Right renal pelvis (tissue), 4 donors: ENCODE measurements at regions not wholly inside any gene's neighbourhood (a gene's known extent, or its start where the extent isn't known, plus 50 kb on each side); places are given as distances from the start of the nearest gene placed in this dataset.
"Not testable (repeated sequence)": the region's sequence is repeated elsewhere in the genome, so short reads cannot be mapped to it uniquely, and the experiment has no call there.

Source experiments
- DNase-seq, 4 donors: peaks; one replicate each; pipeline ENCODE4 v3.0.0-alpha.2; 2013; ENCODE audit warnings: low read depth in 4 of 4, low spot score in 3 of 4, missing footprints in 1 of 4

DNA sequence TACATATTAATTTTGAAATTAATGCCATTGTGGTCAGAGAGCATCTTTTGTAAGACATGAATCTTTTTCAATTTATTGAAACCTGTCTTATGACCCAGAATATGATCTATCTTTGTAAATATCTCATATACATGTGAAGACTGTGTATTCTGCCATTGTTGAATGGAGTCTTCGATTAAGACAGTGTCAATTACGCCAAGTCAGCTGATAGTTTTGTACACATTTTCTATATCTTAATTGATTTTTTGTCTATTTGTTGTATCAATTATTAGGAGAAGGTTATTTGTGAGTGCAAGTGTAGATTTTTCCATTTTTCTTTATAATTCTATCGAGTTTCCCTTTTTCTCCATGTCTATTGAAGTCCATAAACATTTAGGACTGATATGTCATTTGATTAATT lies 471.6 kb downstream of the MED10 start:
- no peak for DNase-seq

DNA sequence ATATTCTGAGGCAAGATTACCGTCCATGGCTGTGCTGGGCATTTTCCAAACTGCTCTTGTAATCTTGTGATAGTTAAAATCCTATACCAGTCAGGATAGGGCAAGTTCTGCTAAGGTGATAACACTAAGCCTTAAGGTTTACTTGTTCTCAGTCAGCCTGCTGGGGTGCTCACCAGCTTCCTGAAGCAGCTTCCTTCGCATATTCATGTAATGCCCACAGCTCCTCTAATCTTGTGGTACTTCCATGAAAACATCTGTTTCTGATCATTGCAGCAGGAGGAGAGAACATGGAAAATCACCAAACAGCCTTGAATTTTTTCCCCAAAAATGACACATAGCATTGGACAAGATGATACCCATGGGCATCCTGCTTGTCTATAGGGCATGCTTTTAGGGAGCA lies 473.2 kb downstream of the MED10 start:
- DNase-seq = no peak

DNA sequence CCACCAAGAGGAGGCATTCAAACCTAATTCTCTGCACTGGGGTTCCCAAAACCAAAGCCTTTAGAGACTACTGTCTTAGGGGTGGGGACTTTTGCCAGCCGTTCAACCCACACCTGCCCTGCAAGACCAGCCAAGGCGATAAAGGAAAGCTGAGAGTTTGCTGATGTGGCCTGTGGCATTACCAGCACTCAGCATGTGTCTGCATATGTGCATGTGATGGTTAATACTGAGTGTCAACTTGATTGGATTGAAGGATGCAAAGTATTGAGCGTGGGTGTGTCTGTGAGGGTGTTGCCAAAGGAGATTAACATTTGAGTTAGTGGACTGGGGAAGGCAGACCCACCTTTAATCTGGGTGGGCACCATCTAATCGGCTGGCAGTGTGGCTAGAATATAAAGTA lies 474.2 kb downstream of the MED10 start:
- no peak for DNase-seq

DNA sequence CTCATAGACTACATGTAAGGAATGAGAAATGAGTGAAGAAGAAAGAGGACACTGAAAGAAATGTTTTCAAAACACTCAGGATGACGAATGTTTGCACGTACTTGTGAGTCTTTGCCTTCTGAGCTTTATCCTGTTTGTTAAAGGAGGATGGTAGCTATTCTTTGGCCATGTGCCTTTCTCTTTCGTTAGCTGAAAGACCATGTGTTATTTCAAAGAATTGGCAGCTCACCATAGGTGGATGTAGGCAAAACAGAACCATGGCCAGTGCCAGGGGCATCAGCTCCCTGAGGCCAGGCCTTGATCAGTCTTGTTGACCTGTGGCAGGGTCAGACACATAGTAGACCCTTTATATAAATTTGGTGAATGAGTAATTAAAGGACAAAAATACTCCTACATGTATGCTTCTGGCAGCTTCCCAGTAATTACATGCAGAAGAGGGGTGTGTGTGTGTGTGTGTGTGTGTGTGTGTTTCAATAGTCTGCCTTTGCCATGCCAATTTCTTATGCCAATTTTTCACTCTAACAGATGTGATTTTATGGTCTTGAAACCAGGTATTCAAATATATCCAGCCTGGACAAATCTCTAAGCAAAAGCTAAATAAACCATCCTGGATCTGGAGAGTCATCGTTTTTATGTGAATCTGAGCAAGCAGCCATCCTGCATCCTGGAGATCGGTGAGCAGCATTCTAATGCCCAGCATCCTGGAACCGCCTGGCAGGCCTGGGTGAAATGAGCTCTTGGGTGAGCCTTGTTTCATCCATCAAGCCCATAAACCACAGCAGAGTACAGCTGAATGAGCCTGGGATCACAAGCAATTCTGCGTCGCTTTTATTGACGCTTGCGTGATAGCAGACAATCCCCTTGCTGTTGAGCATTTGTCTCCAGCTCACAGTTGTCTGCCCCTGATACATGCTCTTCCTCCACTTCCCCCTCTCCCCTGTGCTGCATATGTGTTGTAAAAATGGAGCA lies 475.4 kb downstream of the MED10 start:
- no peak for DNase-seq

DNA sequence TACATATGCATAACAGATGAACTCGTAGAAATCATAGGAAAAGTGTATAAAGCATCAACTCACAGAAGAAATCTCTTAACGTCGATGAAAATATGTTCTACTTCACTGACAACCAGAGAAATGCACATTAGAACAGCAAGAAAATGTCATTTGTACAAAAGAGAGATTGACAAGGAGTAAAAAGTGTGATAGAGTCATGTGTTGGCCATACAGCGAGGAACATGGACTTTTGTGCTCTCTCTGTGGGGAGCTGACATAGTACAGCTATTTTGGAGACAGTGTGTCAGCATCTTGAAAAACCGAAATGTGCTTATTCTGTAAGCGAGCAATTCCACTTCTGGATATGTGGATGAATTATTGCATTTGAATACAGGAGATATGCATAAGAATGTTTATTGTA lies 477.9 kb downstream of the ICE1 start:
- DNase-seq = no peak

DNA sequence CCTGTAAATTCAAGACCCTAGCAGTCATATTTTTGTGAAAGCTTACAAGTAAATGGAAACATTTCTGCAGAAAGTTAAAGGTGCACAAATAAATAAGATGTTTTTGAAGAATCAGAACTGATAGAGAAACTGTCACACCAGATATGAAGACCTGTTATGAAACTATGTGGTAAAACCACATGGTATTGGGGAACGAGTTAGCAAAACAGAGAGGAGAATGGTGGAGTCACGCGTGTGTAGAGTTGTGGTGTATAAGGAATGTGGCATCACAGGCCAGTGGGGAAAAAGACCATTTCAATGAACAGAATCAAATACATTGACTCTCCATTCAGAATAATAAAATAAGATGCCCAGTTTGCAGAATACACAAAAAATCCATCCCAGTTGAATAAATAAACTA lies 477.2 kb downstream of the ICE1 start:
- no peak for DNase-seq

DNA sequence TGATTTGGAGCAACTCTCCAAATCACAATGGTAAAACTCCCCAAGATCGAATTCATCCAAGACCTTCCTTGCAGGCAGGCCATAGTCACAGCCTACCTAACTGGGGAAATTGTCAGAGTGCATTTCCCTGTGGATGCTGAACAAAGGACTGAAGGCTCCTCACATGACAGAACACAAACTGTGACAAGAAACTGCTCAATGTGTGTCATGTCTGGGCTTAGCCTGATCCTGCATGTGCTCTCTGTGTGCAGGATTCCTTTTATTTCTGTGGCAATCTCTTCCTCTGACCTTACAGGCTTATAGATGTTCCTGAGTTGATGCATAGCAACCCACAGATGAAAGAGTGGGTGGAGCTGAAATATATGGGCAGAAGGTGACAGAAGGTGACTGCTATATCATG lies 465.8 kb downstream of the ICE1 start:
- no peak for DNase-seq

DNA sequence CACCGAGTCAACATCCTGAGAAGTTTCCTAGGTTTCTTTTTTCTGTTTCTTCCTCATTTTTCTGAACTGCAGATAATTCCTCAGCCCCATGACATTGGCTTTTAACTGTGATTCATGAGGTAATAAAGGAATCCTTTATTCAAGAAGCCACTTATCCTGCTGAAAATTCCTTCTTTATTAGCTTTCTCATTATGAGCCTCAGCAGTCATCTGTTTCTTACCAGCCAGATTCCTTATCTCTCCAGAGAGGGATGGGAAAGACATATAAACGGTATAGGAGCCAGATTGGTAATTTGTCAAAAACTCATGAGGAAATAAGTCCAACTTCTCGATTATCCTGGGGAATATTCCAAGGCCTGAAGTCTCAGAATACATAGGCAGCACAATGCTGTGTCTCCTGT lies 465.4 kb downstream of the ICE1 start:
- DNase-seq = no peak

DNA sequence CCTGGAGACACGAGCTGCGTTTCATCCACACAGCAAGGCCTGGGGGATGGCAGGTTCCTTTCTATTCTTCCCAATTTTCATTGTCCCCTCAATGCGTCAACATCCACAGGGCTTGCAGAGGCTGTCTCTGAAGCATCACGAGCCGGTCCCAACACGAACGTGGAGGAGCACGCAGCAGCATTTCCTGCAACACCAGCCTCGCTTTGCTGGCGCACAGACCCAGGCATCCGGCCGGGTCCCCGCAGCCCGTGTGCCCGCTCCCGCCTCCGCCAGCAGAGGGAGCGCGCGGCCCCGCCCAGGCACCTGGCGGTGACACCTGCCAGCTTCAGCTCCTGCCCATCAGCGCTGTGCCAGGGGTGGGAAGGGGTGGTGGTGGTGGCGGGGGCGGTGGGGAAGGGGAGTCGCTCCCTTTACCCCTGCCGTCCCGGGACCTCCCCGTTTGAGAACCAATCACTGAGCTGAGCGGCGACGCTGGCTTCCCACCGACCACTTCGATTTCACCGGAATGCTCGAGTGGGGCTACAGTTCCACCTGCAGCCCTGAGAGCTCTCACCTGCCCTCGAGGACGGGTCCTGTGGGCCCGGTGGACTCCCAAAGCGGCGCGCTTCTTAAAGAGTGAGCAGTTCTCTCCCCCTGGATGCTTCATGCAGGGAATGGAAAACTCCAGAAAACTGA lies 464.5 kb downstream of the ICE1 start:
- no peak for DNase-seq

DNA sequence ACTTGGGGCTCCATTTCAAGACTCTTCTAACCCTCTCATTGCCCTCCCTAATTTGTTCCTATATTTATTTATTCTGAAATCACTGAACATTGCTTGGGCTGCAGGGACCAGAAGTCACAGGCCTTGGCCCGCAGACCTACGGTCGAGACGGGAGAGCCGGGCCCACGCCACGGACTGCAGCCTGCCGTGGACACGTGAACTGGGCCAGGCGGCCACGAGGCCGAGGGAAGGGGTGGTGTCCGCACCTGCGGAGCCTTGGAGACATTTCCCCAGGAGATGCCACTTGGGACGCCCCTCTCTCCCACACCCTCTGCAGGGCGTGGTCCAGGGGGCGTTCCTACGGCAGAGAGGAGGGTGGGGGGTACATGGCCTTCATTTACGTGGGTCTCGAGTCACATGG lies 463.9 kb downstream of the ICE1 start:
- no peak for DNase-seq

DNA sequence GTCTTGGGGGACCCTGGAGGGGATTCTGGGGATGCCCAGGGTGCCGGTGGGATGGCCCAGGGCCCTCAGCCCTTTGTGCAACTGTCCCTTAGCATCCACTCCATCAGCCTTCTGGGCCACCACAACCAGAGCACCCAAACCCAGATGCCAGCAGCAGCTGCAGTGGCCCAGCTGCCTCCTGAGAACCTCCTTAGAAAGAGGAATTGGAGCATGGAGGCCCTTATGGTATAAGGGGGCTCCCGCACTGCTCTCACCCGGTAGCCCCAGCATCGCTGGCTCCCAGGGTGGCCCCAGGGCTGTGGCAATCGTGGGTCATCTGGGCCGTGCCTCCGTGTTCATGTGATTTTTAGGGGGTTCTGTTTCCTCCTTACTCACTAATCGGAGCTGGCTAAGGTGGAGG lies 463.3 kb downstream of the ICE1 start:
- no peak for DNase-seq

DNA sequence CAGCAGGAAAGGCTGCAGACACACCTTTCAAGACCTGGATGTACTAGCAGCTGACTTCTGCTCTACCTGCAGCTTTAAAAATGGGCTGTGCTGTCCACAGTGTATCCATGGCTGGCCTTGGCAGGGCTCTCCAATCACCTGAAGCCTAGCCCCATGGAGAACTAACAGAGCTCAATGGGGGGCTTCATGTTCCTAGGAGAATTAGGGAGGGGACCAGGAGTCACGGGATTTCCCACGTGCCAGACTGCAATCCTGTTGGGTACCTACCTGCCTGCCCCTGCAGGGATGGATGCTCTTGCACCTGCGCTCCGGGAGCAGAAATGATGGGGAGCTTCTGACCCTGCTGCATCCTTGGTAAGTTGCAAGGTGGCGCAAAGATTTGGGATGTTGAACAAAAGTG lies 462.1 kb downstream of the ICE1 start:
- no peak for DNase-seq

DNA sequence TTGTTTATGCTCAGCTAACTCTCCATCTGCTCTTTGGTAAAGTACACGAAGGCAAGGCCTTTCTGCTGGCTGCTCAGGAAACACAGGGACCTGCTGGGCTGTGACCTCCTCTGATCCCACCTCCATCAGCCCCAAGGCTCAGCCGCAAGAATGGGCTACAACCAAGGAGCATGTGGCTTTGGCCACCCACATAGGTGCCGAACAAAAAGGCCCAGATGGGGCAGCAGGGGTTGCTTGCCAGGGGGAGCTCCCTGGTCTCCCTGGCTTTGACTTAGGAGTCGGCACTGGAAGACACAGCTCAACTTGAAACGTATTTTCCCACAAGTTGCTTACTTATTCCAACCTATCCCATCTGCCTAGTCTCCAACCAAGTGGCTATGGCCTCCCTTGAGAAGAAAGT lies 461.1 kb downstream of the ICE1 start:
- DNase-seq = no peak

DNA sequence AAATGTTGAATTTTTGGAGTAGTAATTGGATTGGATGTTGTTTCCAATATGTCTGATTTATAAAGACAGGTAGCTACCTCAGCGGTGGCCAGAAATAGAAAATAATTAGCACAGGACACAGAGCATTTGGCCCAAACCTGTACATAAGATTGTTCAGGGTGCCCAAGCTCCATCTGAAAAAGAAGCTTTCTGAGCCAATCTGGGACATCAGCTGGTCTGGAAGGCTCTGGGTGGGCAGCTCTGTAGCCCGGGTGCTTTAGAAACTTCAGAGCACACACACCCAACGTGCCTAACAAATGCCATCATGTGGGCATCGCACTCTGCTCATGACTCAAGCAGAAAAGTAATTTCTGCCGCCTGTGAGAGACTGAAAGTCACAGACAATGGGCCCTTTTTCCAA lies 460.7 kb downstream of the ICE1 start:
- DNase-seq = no peak

DNA sequence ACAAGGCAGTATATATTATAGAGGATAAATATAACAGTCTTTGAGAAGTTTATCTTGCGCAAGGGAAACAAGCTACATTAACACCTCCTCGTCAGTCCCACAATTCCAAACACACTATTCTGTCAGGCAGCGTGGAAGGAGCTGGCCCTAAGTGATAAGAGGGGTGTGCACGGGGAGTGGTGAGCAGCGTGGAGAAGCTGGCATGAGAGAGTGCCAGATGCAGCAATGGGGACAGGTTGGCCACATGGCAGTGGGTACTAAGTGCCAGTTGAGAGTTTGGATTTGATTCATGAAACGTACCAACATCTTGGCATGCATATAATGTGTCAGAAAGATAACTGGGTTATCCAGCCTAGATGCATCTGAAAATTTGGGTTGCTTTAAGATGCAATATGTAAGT lies 460.2 kb downstream of the ICE1 start:
- no peak for DNase-seq

DNA sequence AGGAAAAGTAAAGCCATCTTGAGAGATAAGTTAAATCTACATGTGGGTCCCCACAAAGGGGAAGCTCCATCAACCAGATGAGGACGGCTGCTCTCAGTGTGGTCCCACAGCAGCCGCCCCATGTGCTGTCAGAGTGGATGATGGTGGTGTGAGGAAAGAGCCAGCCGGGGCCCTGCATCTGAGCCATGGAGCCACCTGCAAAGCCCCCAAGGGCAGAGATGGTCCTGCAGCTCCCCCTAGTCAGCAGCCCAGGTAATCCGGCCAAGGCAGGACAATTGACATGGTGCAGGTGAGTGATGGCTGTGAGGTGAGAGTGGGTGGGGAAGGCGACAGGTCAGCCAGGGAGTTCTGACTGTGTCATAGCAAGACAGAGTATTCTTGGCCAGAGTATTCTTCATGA lies 458.8 kb downstream of the ICE1 start:
- DNase-seq = no peak

DNA sequence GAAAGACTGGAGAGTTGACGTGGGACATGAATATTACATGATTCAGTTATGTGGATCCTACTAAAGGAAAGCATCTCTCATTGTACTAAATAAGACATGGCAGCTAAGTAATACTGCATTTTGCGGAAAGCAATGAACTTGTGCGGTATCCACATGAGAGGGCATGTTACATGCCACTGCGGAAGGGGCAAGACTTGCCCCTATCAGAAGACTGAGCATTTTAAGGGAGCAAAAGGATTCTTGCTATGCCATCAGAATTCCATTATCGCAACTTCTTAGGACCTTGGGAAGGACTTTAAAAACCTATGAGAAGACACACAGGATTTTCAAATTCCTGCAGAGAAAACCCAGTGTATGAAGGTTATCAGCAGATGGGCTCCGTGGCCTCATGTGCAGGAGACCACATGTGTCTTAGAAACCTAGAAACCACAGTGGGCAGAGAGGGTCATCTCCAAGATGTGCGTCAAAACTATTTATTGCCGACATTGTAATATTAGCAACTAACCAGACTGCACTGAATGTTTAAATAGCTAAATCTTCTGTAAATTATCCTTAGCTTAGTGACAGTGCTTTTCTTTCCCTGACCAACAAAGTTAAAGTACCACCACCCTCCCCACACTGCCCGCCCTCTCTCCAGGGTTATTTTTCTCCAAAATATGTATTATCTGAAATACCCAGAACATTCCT lies 457.7 kb downstream of the ICE1 start:
- DNase-seq = no peak

DNA sequence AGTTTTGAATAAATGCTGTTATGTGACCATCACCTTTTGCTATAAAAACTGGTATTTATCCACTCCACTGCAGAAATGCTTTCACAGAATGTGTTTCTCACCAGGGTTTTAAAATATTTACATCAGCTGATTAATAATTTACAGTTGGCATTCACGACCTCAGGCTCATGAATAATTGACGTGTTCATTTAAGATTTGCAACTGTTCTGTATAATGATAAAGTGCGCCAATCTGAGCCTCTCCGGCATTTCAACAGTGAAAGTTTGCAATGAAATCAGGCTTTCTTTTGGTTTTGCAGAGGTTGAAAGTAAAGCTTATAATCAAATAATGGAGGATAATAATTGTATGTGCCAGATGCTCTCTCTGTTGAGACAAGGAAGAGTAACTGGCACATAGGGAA lies 434.9 kb downstream of the ICE1 start:
- no peak for DNase-seq

DNA sequence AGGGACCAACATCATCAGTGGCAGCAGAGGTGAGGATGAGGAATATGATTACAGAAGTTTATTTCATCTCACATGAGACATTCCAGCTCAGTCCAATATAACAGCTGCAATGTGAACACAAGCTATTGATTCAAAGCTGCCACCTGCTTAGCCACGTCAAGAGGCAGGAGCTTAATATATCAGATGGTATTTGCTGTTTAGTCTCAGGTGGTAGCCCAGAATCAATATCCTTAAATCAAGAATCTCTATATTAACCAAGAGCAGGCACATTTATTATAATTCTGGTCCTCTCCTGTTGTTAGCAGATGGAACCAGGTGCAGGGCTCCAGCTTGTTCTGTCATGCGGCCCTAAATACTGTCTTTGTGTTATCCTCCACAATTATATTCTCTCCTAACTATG lies 431.6 kb downstream of the ICE1 start:
- DNase-seq = no peak

DNA sequence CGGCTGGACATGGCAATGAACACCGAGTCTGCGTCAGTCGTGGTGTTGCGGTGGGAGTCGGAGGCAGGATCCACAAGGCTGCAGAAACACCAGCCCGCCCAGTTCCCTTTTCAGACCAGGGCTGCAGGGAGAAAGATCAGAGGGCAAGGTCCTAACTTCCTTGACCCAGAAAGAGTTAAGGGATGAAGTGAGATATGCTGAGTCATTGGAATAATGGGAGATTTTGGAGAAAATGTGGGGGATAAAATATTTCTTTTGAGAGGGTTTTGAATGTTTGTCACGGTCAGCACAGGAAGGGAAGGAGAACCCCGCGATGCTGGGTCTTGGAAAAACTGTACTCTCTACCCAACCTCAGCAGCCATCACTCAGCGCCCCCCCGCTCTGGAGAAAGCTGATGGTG lies 416.0 kb downstream of the ICE1 start:
- DNase-seq = no peak

DNA sequence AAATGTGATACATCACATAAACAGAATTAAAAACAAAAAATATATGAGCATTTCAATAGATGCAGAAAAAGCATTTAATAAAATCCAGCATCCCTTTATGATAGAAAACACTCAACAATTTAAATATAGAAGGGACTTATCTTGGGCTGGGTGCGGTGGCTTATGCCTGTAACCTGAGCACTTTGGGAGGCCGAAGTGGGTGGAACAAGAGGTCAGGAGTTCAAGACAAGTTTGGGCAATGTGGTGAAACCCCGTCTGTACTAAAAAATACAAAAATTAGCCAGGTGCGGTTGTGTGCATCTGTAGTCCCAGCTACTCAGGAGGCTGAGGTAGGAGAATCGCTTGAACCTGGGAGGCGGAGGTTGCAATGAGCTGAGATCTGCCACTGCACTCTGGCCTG lies 409.1 kb downstream of the ICE1 start:
- not testable (repeated sequence) for DNase-seq

DNA sequence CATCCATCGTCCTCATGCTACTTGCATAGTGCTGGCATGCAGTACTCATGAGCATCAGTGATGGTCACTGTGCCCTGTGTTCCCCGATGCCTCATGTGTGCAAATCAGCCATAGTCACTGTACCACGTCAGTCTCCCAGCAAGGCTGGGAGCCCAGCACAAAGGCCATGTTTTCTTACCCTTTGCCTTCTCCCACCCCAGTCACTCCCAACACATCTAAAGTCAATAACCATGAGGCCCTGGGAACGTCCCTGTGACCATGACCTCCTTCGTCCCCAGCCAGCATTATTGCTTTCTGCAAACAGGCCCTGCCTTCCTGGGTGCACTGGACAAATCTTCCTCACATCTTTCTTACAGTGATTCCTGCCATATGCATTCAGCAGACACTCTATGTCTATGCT lies 406.1 kb downstream of the ICE1 start:
- no peak for DNase-seq
